Thymus (tissue), 11 donors: ENCODE measurements at regions not wholly inside any gene's neighbourhood (a gene's known extent, or its start where the extent isn't known, plus 50 kb on each side); places are given as distances from the start of the nearest gene placed in this dataset.

Experiments
- DNase-seq, 9 donors: peaks; one replicate each; pipeline ENCODE4 v3.0.0-alpha.2; 2013; ENCODE audit warnings: low spot score in 9 of 9, low read depth in 6 of 9, missing footprints in 1 of 9
- H3K27ac ChIP-seq, 2 donors: one replicate each; pipeline ENCODE4 v1.5.1; 2013; ENCODE audit warnings: control low read depth in 1 of 2, low read depth in 1 of 2, low read length in 1 of 2, mild to moderate bottlenecking in 1 of 2, moderate library complexity in 1 of 2
- H3K27me3 ChIP-seq, 2 donors: one replicate each; pipeline ENCODE4 v1.5.1; 2013; ENCODE audit warnings: low read length in 1 of 2; ENCODE audit not compliant: control insufficient read depth in 2 of 2, insufficient read depth in 1 of 2
- H3K36me3 ChIP-seq, 2 donors: one replicate each; pipeline ENCODE4 v1.5.1; 2013; ENCODE audit warnings: low read length in 1 of 2, mild to moderate bottlenecking in 1 of 2, moderate library complexity in 1 of 2; ENCODE audit not compliant: control insufficient read depth in 2 of 2, insufficient read depth in 2 of 2
- H3K4me1 ChIP-seq, 2 donors: one replicate each; pipeline ENCODE4 v1.5.1; 2013; ENCODE audit warnings: low read length in 2 of 2; ENCODE audit not compliant: control insufficient read depth in 2 of 2, insufficient read depth in 2 of 2
- H3K4me3 ChIP-seq, 2 donors: one replicate each; pipeline ENCODE4 v1.5.1; 2013; ENCODE audit warnings: low read length in 2 of 2, control low read depth in 1 of 2, mild to moderate bottlenecking in 1 of 2
- H3K9me3 ChIP-seq, 2 donors: one replicate each; pipeline ENCODE4 v1.5.1; 2013; ENCODE audit warnings: low read length in 1 of 2, mild to moderate bottlenecking in 1 of 2; ENCODE audit not compliant: control insufficient read depth in 2 of 2, insufficient read depth in 1 of 2
- WGBS: extraction: QIAGEN DNeasy Blood & Tissue Kit; methylation state at CpG from one replicate; pipeline ENCODE4 v1.1.7; 2013; 5-methylcytosine and 5-hydroxymethylcytosine counted together
- donor health status: healthy.

GRCh38 chr14:30305346-30305745 lies 253.6 kb upstream of the G2E3 start:
- H3K36me3 ChIP-seq, result no peaks in the 10 kb centered on the region
- H3K27ac ChIP-seq, result no peak overlapping the region
- 78% methylated on average over 1 of the region's 1 CpG for WGBS
- H3K27me3 ChIP-seq, result no peaks in the 10 kb centered on the region
- no peaks in the 10 kb centered on the region for H3K9me3 ChIP-seq
- no peaks in the 10 kb centered on the region for H3K4me1 ChIP-seq
- H3K4me3 ChIP-seq, result no peak overlapping the region
- no peak for DNase-seq

- H3K4me3 ChIP-seq, result no peak overlapping the region
- H3K27me3 ChIP-seq, result no peaks in the 10 kb centered on the region
- no peaks in the 10 kb centered on the region for H3K9me3 ChIP-seq
- no peaks in the 10 kb centered on the region for H3K36me3 ChIP-seq
- WGBS, result 98% methylated on average over 2 of the region's 2 CpGs
- DNase-seq, result no peak
- H3K4me1 ChIP-seq, result no peaks in the 10 kb centered on the region
- H3K27ac ChIP-seq, result no peak overlapping the region
Measured at GRCh38 chr14:30309405-30309804, 249.6 kb upstream of the G2E3 start.

- DNase-seq, result no peak
- H3K4me3 ChIP-seq, result no peak overlapping the region
- no peaks in the 10 kb centered on the region for H3K4me1 ChIP-seq
- no peak overlapping the region for H3K27ac ChIP-seq
- WGBS, result 96% methylated on average over 1 of the region's 1 CpG
- no peaks in the 10 kb centered on the region for H3K27me3 ChIP-seq
- H3K36me3 ChIP-seq, result no peaks in the 10 kb centered on the region
- no peaks in the 10 kb centered on the region for H3K9me3 ChIP-seq
Measured at GRCh38 chr14:30312214-30312613, 246.7 kb upstream of the G2E3 start.

- WGBS, result 75% methylated on average over 4 of the region's 4 CpGs
- H3K4me3 ChIP-seq, result no peak overlapping the region
- H3K4me1 ChIP-seq, result no peaks in the 10 kb centered on the region
- H3K27ac ChIP-seq, result no peak overlapping the region
- no peak for DNase-seq
- no peaks in the 10 kb centered on the region for H3K36me3 ChIP-seq
- H3K27me3 ChIP-seq, result no peaks in the 10 kb centered on the region
- H3K9me3 ChIP-seq, result no peaks in the 10 kb centered on the region
Measured at GRCh38 chr14:30317729-30318128, 241.2 kb upstream of the G2E3 start.

GRCh38 chr14:30322819-30323218 lies 236.1 kb upstream of the G2E3 start:
- no peaks in the 10 kb centered on the region for H3K9me3 ChIP-seq
- H3K27ac ChIP-seq, result no peak overlapping the region
- WGBS, result 41% methylated on average over 1 of the region's 1 CpG
- H3K4me3 ChIP-seq, result no peak overlapping the region
- no peak for DNase-seq
- no peaks in the 10 kb centered on the region for H3K4me1 ChIP-seq
- no peaks in the 10 kb centered on the region for H3K36me3 ChIP-seq
- H3K27me3 ChIP-seq, result no peaks in the 10 kb centered on the region

- H3K9me3 ChIP-seq, result no peaks in the 10 kb centered on the region
- no peaks in the 10 kb centered on the region for H3K36me3 ChIP-seq
- no peak overlapping the region for H3K4me3 ChIP-seq
- H3K27ac ChIP-seq, result no peak overlapping the region
- no peaks in the 10 kb centered on the region for H3K27me3 ChIP-seq
- no peaks in the 10 kb centered on the region for H3K4me1 ChIP-seq
- WGBS, result 96% methylated on average over 6 of the region's 6 CpGs
- DNase-seq, result no peak
Measured at GRCh38 chr14:30330033-30330432, 228.9 kb upstream of the G2E3 start.

GRCh38 chr14:30330445-30330844 lies 228.5 kb upstream of the G2E3 start:
- no peaks in the 10 kb centered on the region for H3K36me3 ChIP-seq
- DNase-seq, result no peak
- H3K27ac ChIP-seq, result no peak overlapping the region
- H3K27me3 ChIP-seq, result no peaks in the 10 kb centered on the region
- no peaks in the 10 kb centered on the region for H3K4me1 ChIP-seq
- no peak overlapping the region for H3K4me3 ChIP-seq
- H3K9me3 ChIP-seq, result no peaks in the 10 kb centered on the region

- Histone ChIP-seq H3K4me3 (no peak overlapping the region), H3K27me3 (no peaks in the 10 kb centered on the region), H3K36me3 (no peaks in the 10 kb centered on the region), H3K4me1 (no peaks in the 10 kb centered on the region), H3K9me3 (no peaks in the 10 kb centered on the region), H3K27ac (no peak overlapping the region)
- no peak for DNase-seq
Measured at GRCh38 chr14:30331030-30331429, 227.9 kb upstream of the G2E3 start.

GRCh38 chr14:30332374-30332773 lies 226.6 kb upstream of the G2E3 start:
- Histone ChIP-seq H3K27ac (no peak overlapping the region), H3K36me3 (no peaks in the 10 kb centered on the region), H3K4me1 (no peaks in the 10 kb centered on the region), H3K9me3 (no peaks in the 10 kb centered on the region), H3K27me3 (no peaks in the 10 kb centered on the region), H3K4me3 (no peak overlapping the region)
- no peak for DNase-seq

GRCh38 chr14:30333934-30334333 lies 225.0 kb upstream of the G2E3 start:
- no peak for DNase-seq
- no peak overlapping the region for H3K4me3 ChIP-seq
- WGBS, result 79% methylated on average over 2 of the region's 2 CpGs
- H3K27me3 ChIP-seq, result no peaks in the 10 kb centered on the region
- H3K9me3 ChIP-seq, result no peaks in the 10 kb centered on the region
- H3K4me1 ChIP-seq, result no peaks in the 10 kb centered on the region
- H3K36me3 ChIP-seq, result no peaks in the 10 kb centered on the region
- no peak overlapping the region for H3K27ac ChIP-seq
